IMR-90 (cell line): ENCODE measurements at regions not wholly inside any gene's neighbourhood (a gene's known extent, or its start where the extent isn't known, plus 50 kb on each side); places are given as distances from the start of the nearest gene placed in this dataset.

ENCODE experiments used
- ATAC-seq: fragments of 200-7000 bp; cut with Tn5 transposase; 2 replicates; pipeline ENCODE4 v1.9.1; 2020; ENCODE audit warnings: low read depth, mild to moderate bottlenecking, moderate library complexity
- BruUV-seq: library from RNA; stranded (reverse); fragments of 400-500 nt; replicated peaks from 2 replicates; lab custom pipeline; 2021; lab: Mats Ljungman, UMichigan
- CTCF ChIA-PET: fragments of 300-600 bp; formaldehyde crosslinking; extraction: SDS; loops from one replicate; lab custom pipeline; 2021; ENCODE audit warnings: antibody characterized with exemption; lab: Yijun Ruan, JAX
- POLR2A ChIA-PET: fragments of 300-600 bp; sonication (Branson Sonifier 250); formaldehyde crosslinking; loops from one replicate; lab custom pipeline; 2022; ENCODE audit warnings: antibody characterized with exemption; ENCODE audit not compliant: unreplicated experiment; lab: Charles Lee
- DNase-seq: peaks from one replicate; pipeline ENCODE4 v3.0.0; 2013
- H2AFZ ChIP-seq: replicated peaks from 2 replicates; pipeline ENCODE3; 2013; ENCODE audit warnings: low read length, mild to moderate bottlenecking; ENCODE audit not compliant: poor library complexity
- H2AK5ac ChIP-seq: 2 replicates; pipeline ENCODE4 v1.6.1; 2013; ENCODE audit warnings: low read depth, low read length, inconsistent platforms
- H2AK9ac ChIP-seq: replicated peaks from 2 replicates; pipeline ENCODE3; 2013; ENCODE audit warnings: mild to moderate bottlenecking, low read depth, low read length, moderate library complexity; ENCODE audit not compliant: poor library complexity
- H2BK120ac ChIP-seq: 2 replicates; pipeline ENCODE4 v1.6.1; 2013; ENCODE audit warnings: low read depth, low read length, inconsistent platforms
- H2BK15ac ChIP-seq: 3 replicates; pipeline ENCODE4 v1.6.1; 2013; ENCODE audit warnings: low read depth, low read length, inconsistent platforms
- H2BK20ac ChIP-seq: 2 replicates; pipeline ENCODE4 v1.6.1; 2013; ENCODE audit warnings: low read depth, mild to moderate bottlenecking, inconsistent platforms, low read length, moderate library complexity
- H2BK5ac ChIP-seq: 2 replicates; pipeline ENCODE4 v1.6.1; 2013; ENCODE audit warnings: mild to moderate bottlenecking, low read depth, low read length, inconsistent platforms; ENCODE audit not compliant: poor library complexity, severe bottlenecking
- H3K14ac ChIP-seq: replicated peaks from 2 replicates; pipeline ENCODE4 v1.6.1; 2013; ENCODE audit warnings: low read depth, low read length, inconsistent platforms
- H3K18ac ChIP-seq: 2 replicates; pipeline ENCODE4 v1.6.1; 2013; ENCODE audit warnings: low read depth, low read length, control low read depth
- H3K23ac ChIP-seq: 2 replicates; pipeline ENCODE4 v1.6.1; 2013; ENCODE audit warnings: low read depth, low read length, inconsistent platforms
- H3K27ac ChIP-seq: 2 replicates; pipeline ENCODE4 v1.5.1; 2013; ENCODE audit warnings: mild to moderate bottlenecking, control low read depth, low read length; ENCODE audit not compliant: insufficient read depth
- H3K27me3 ChIP-seq: 2 replicates; pipeline ENCODE4 v1.6.1; 2013; ENCODE audit warnings: low read length; ENCODE audit not compliant: control insufficient read depth, insufficient read depth
- H3K36me3 ChIP-seq: 2 replicates; pipeline ENCODE4 v1.6.1; 2013; ENCODE audit warnings: low read length, mixed read lengths; ENCODE audit not compliant: control insufficient read depth, insufficient read depth
- H3K4ac ChIP-seq: 2 replicates; pipeline ENCODE4 v1.6.1; 2013; ENCODE audit warnings: low read depth, low read length, inconsistent platforms
- H3K4me1 ChIP-seq: 2 replicates; pipeline ENCODE4 v1.6.1; 2013; ENCODE audit warnings: low read length, mixed read lengths; ENCODE audit not compliant: control insufficient read depth, insufficient read depth
- H3K4me2 ChIP-seq: 2 replicates; pipeline ENCODE4 v1.6.1; 2013; ENCODE audit warnings: low read depth, mild to moderate bottlenecking, control low read depth, low read length, moderate library complexity
- H3K4me3 ChIP-seq: 2 replicates; pipeline ENCODE4 v1.5.1; 2013; ENCODE audit warnings: low read depth, mild to moderate bottlenecking, control low read depth, low read length, moderate library complexity; ENCODE audit not compliant: insufficient read depth
- H3K56ac ChIP-seq: 2 replicates; pipeline ENCODE4 v1.6.1; 2013; ENCODE audit warnings: low read length, inconsistent platforms; ENCODE audit not compliant: insufficient read depth; ENCODE audit errors: extremely low read depth
- H3K79me1 ChIP-seq, 2 experiments: 2 replicates each; pipeline ENCODE4 v1.6.1; 2013; ENCODE audit warnings: low read length in 2 of 2, inconsistent platforms in 1 of 2, low read depth in 1 of 2
- H3K9ac ChIP-seq: 2 replicates; pipeline ENCODE4 v1.6.1; 2013; ENCODE audit warnings: low read depth, low read length, control low read depth
- H3K9me1 ChIP-seq: 2 replicates; pipeline ENCODE4 v1.6.1; 2013; ENCODE audit warnings: low read length, inconsistent platforms; ENCODE audit not compliant: insufficient read depth
- H3K9me3 ChIP-seq: 2 replicates; pipeline ENCODE4 v1.6.1; 2013; ENCODE audit warnings: low read length; ENCODE audit not compliant: control insufficient read depth, insufficient read depth
- H4K20me1 ChIP-seq: 2 replicates; pipeline ENCODE4 v1.6.1; 2013; ENCODE audit warnings: low read length, inconsistent platforms; ENCODE audit not compliant: insufficient read depth
- H4K5ac ChIP-seq: 2 replicates; pipeline ENCODE4 v1.6.1; 2013; ENCODE audit warnings: mild to moderate bottlenecking, low read depth, low read length, control low read depth
- H4K8ac ChIP-seq, 2 experiments: 2 replicates each; pipeline ENCODE4 v1.6.1; 2013; ENCODE audit warnings: low read depth in 2 of 2, low read length in 2 of 2, control low read depth in 1 of 2, inconsistent platforms in 1 of 2
- H4K91ac ChIP-seq: 2 replicates; pipeline ENCODE4 v1.6.1; 2013; ENCODE audit warnings: low read depth, low read length, inconsistent platforms; ENCODE audit not compliant: insufficient read depth
- CEBPB ChIP-seq: IDR thresholded peaks from 2 replicates; pipeline ENCODE4 v1.6.1; 2012; ENCODE audit warnings: low read depth, low read length, improper control_type of control experiment
- CHD1 ChIP-seq: IDR thresholded peaks from 2 replicates; pipeline ENCODE4 v1.6.1; 2012; ENCODE audit warnings: low read depth, low read length, improper control_type of control experiment
- CTCF ChIP-seq: conservative IDR thresholded peaks from 2 replicates; pipeline ENCODE4 v1.5.1; 2012; ENCODE audit warnings: mild to moderate bottlenecking, low read depth, low read length, improper control_type of control experiment
- MAFK ChIP-seq: IDR thresholded peaks from 2 replicates; pipeline ENCODE4 v1.6.1; 2012; ENCODE audit warnings: low read depth, low read length, improper control_type of control experiment
- MAZ ChIP-seq: IDR thresholded peaks from 2 replicates; pipeline ENCODE4 v1.6.1; 2012; ENCODE audit warnings: low read depth, mild to moderate bottlenecking, low read length, improper control_type of control experiment, moderate library complexity, borderline replicate concordance
- MXI1 ChIP-seq: IDR thresholded peaks from 2 replicates; pipeline ENCODE4 v1.6.1; 2012; ENCODE audit warnings: low read depth, mild to moderate bottlenecking, low read length, moderate library complexity, borderline replicate concordance
- NFE2L2 ChIP-seq: fragments of 150-350 bp; IDR thresholded peaks from 2 replicates; pipeline ENCODE4 v1.6.1; 2016; ENCODE audit warnings: low read depth, mild to moderate bottlenecking, low read length
- POLR2A ChIP-seq: IDR thresholded peaks from 2 replicates; pipeline ENCODE4 v1.6.1; 2012; ENCODE audit warnings: mild to moderate bottlenecking, low read depth, low read length
- RAD21 ChIP-seq: IDR thresholded peaks from 2 replicates; pipeline ENCODE4 v1.6.1; 2012; ENCODE audit warnings: low read length, improper control_type of control experiment
- RCOR1 ChIP-seq: IDR thresholded peaks from 2 replicates; pipeline ENCODE4 v1.6.1; 2012; ENCODE audit warnings: mild to moderate bottlenecking, low read length, improper control_type of control experiment; ENCODE audit not compliant: insufficient replicate concordance
- RFX5 ChIP-seq: IDR thresholded peaks from 2 replicates; pipeline ENCODE4 v1.8.0; 2012; ENCODE audit warnings: low read depth, mild to moderate bottlenecking, low read length, moderate library complexity
- SMC3 ChIP-seq: fragments of 150-350 bp; IDR thresholded peaks from 2 replicates; pipeline ENCODE4 v1.6.1; 2016; ENCODE audit warnings: low read depth, mild to moderate bottlenecking, antibody characterized with exemption, low read length, moderate library complexity
- USF2 ChIP-seq: fragments of 150-350 bp; IDR thresholded peaks from 2 replicates; pipeline ENCODE4 v1.6.1; 2017; ENCODE audit warnings: mild to moderate bottlenecking, antibody characterized with exemption, low read length, low read depth
- WGBS, 2 experiments: methylation state at CpG; one replicate each; pipeline versions ENCODE4 v1.1.5 to v1.1.7; 2013; ENCODE audit warnings: missing lambda C conversion rate in 2 of 2; ENCODE audit not compliant: insufficient read length in 1 of 2; ENCODE audit errors: extremely low coverage in 2 of 2; 5-methylcytosine and 5-hydroxymethylcytosine counted together
- dilution Hi-C: fragments of 300-500 bp; cut with HindIII; formaldehyde crosslinking; loops from one replicate; pipeline ENCODE4 v1.14.3; 2018; ENCODE audit warnings: low sequenced_read_pairs; ENCODE audit not compliant: unreplicated experiment
- in situ Hi-C: fragments of 300-500 bp; cut with MboI; formaldehyde crosslinking; loops from 3 replicates; pipeline ENCODE4 v1.14.3; 2019; ENCODE audit warnings: low sequenced_read_pairs, inconsistent platforms, mixed read lengths
- intact Hi-C: fragments of 100-400 bp; cut with micrococcal nuclease; formaldehyde crosslinking; loops from 2 replicates; pipeline ENCODE4 v1.10.0; 2022

GRCh38 chr3:132789959-132790358 lies 67.8 kb upstream of the NPHP3 start:
- H4K91ac ChIP-seq = no peak overlapping the region

More at GRCh38 chr3:132789959-132790358, 67.8 kb upstream of the NPHP3 start:
- Histone ChIP-seq H3K36me3 (no peaks in the 10 kb centered on the region), H2BK20ac (no peak overlapping the region), H3K23ac (no peak overlapping the region), H4K5ac (no peak overlapping the region), H3K4me2 (no peak overlapping the region), H3K4ac (no peak overlapping the region), H3K9ac (no peak overlapping the region), H3K14ac (no peak overlapping the region), H2BK5ac (no peak overlapping the region), H3K79me1 (no peaks in the 10 kb centered on the region), H3K27me3 (no peaks in the 10 kb centered on the region), H2BK120ac (no peak overlapping the region), H3K56ac (no peak overlapping the region), H3K18ac (no peak overlapping the region), H4K8ac (no peak overlapping the region), H3K4me3 (no peak overlapping the region), H2AK5ac (no peak overlapping the region), H3K9me1 (no peaks in the 10 kb centered on the region), H2AFZ (no peak overlapping the region), H4K20me1 (no peaks in the 10 kb centered on the region), H2AK9ac (no peak overlapping the region), H3K4me1 (no peaks in the 10 kb centered on the region), H3K27ac (no peak overlapping the region), H3K9me3 (no peaks in the 10 kb centered on the region), H2BK15ac (no peak overlapping the region)
- POLR2A ChIA-PET = no interaction called here
- TF ChIP-seq MXI1 (no peak), SMC3 (no peak), USF2 (no peak), RCOR1 (no peak), MAZ (no peak), POLR2A (no peak), CTCF (no peak), NFE2L2 (no peak), RAD21 (no peak), CEBPB (no peak), RFX5 (no peak), MAFK (no peak), CHD1 (no peak)
- BruUV-seq = no TSS peak
- DNase-seq = no peak
- no peak for ATAC-seq
- in situ Hi-C loops (no loop called here), intact Hi-C loops (no loop called here), dilution Hi-C loops (no loop called here)
- CTCF ChIA-PET = no interaction called here
- WGBS, 2 experiments = no CpG with 5 or more reads among the region's 6 CpGs
